ENCODE measurements at regions not wholly inside any gene's neighbourhood (a gene's known extent, or its start where the extent isn't known, plus 50 kb on each side); places are given as distances from the start of the nearest gene placed in this dataset.

DNA sequence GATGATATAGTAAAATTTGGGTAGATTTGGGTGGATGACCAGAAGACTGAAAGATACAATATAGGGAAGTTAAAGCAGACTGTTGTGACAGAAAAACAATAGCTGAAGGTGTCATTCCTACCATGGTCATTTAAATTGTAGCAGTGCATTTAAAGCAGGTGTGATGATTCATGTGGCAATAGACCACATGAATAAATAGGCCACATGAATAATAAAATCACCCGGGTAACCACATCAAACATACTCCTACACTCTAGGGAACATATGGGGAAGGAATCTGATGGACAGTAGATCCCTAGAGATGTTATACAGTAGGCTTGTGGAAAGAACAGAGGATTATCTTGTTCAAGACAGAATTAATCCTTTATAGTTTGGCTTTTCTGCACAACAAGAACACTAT is 392.6 kb downstream of the SLITRK5 start:
- peaks cover 2% of the 10 kb centered on the region for H3K9me3 Mint-ChIP-seq
- no peak overlapping the region for H3K27ac Mint-ChIP-seq
- no peaks in the 10 kb centered on the region for H3K27me3 Mint-ChIP-seq
- H3K36me3 Mint-ChIP-seq = no peaks in the 10 kb centered on the region
- no peak overlapping the region for H3K4me3 Mint-ChIP-seq
- no peak for DNase-seq
- no peaks in the 10 kb centered on the region for H3K4me1 Mint-ChIP-seq

DNA sequence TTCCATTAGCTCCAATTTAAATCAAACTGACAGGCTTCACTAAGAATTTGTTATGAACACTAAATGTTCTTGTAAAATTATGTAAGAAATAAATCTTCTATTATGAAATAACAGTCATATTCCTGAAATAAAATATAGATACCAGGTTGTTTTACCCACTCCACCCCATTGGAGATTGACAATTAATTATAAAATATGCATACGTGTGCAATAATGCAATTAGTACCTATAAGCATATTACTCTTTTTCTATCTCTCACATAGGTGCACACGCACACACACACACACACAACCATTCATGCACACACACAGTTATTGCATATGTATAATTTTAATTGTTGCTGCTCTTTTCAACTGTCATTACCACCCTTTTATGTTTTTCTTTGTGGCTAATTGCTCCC is 395.7 kb downstream of the SLITRK5 start:
- no peak overlapping the region for H3K4me3 Mint-ChIP-seq
- H3K36me3 Mint-ChIP-seq = no peaks in the 10 kb centered on the region
- H3K9me3 Mint-ChIP-seq = peaks cover 2% of the 10 kb centered on the region
- no peaks in the 10 kb centered on the region for H3K4me1 Mint-ChIP-seq
- H3K27ac Mint-ChIP-seq = no peak overlapping the region
- H3K27me3 Mint-ChIP-seq = no peaks in the 10 kb centered on the region
- DNase-seq = no peak

DNA sequence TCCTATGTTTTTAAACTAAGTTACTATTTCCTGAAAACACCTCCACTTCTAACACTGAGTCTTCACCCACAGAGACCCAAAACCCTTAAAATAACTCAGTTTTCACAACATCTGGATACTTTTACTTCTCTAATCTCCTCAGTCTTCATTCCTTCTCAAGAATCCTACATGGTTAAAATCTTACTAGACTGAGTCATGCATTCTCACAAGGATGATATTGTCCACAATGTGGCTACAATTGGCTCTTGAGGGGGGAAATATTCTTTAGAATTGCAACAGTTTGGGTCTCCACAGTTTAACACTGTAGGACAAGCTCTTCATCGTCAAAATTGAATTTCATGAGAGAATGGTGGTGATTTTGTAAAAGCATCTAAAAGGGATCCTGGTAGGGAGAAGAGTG is 397.1 kb downstream of the SLITRK5 start:
- Mint-ChIP-seq H3K9me3 (peaks cover 2% of the 10 kb centered on the region), H3K4me3 (no peak overlapping the region), H3K27me3 (no peaks in the 10 kb centered on the region)

DNA sequence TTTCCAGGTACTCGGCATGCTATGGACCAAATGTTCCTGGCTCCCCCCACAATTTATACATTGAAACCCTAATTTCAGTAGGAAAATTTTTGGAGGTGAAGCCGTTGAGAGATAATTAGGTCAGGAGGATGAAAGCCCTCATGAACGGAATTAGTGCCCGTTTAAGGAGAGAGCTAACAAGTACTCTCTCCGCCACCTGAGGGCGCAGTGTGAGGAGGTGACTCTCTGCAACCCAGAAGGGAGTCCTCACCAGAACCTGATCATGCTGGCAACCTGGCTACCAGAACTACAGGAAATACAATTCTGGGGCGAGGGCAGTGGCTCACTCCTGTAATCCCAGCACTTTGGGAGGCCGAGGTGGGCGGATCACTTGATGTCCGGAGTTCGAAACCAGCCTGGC is 397.8 kb downstream of the SLITRK5 start:
- no peak for DNase-seq

More for the DNA sequence above, 397.1 kb downstream of the SLITRK5 start:
- no peak for DNase-seq
- H3K36me3 Mint-ChIP-seq = no peaks in the 10 kb centered on the region
- H3K27ac Mint-ChIP-seq = no peak overlapping the region
- H3K4me1 Mint-ChIP-seq = no peaks in the 10 kb centered on the region

DNA sequence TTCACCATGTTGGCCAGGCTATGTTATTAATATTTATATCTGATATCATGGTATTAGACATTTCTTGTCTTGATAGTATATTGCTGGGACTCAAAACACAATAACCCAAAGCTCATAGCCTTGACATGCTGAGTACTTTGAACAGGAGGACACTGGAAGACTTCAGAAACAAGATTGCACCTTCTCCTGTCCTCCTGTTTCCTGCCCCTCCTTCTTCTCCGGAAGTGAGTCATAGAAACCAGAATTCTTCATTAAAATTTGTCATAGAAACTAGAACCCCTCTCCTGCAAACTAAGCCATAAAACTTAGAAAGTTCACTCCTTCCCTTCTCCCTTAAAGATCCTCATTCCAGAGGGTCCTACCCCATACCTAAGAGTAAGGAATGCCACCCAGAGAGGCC is 400.2 kb downstream of the SLITRK5 start:
- Mint-ChIP-seq H3K9me3 (no peaks in the 10 kb centered on the region), H3K4me1 (no peaks in the 10 kb centered on the region), H3K4me3 (no peak overlapping the region), H3K36me3 (no peaks in the 10 kb centered on the region), H3K27me3 (no peaks in the 10 kb centered on the region), H3K27ac (no peak overlapping the region)
- no peak for DNase-seq

More for the DNA sequence above, 397.8 kb downstream of the SLITRK5 start:
- Mint-ChIP-seq H3K9me3 (peaks cover 2% of the 10 kb centered on the region), H3K4me3 (no peak overlapping the region), H3K27me3 (no peaks in the 10 kb centered on the region), H3K27ac (no peak overlapping the region), H3K36me3 (no peaks in the 10 kb centered on the region), H3K4me1 (no peaks in the 10 kb centered on the region)

DNA sequence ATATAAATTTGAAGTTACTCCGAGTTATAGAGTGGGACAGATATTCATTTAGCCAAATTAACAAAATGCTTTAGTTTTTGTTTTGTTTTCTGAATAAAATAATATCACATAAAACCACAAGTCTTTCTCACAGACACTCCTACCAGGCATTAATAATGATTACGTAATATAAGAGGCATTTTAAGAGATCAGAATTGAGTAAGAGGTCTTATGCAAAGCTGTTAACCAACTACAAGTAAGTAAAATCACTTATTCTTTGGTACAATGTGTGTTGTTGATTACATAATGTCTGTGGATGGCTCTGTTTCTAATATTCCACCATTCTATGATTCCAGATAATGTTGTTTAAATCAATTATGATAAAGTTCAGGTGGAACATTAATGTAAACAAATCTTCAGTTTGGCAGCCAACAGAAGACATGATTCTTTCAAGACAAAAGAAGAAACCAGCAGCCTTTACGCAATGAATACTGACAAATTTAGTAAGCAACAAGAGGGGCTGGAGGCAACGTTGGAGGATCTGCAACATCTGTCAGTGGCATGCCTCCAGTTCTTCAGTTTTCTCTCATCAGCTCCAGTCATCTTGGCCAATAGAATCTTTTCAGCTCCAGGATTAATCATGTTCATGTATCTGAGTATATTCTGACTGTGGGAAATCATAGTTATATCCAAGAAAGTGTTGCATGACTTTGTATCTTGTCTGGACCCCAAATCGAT is 403.8 kb downstream of the SLITRK5 start:
- Mint-ChIP-seq H3K4me3 (no peak overlapping the region), H3K36me3 (no peaks in the 10 kb centered on the region), H3K4me1 (no peaks in the 10 kb centered on the region)

DNA sequence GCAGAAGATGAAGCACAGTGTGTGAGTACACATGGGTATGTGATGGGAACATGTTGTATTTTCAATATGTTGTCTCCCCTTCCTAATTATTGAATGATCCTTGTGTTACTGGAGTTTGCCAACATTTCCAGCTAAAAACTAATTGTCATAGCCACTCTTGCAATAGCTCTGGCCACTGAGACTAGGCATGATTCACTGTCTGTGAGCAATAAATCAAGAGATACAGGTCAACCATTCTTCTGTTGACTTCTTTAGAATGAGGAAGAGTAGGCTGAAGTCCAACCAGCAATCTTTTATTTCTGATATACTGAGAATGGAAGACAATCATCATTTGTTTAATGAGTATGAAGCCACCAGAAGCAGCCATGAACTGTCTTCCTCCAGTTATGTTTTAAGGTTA is 413.9 kb downstream of the SLITRK5 start:
- Mint-ChIP-seq H3K4me1 (no peaks in the 10 kb centered on the region), H3K27me3 (no peaks in the 10 kb centered on the region), H3K27ac (no peak overlapping the region), H3K4me3 (no peak overlapping the region), H3K9me3 (peaks cover 4% of the 10 kb centered on the region), H3K36me3 (no peaks in the 10 kb centered on the region)
- DNase-seq = no peak

More for the DNA sequence above, 403.8 kb downstream of the SLITRK5 start:
- no peak for DNase-seq
- Mint-ChIP-seq H3K9me3 (no peaks in the 10 kb centered on the region), H3K27ac (no peak overlapping the region), H3K27me3 (no peaks in the 10 kb centered on the region)

DNA sequence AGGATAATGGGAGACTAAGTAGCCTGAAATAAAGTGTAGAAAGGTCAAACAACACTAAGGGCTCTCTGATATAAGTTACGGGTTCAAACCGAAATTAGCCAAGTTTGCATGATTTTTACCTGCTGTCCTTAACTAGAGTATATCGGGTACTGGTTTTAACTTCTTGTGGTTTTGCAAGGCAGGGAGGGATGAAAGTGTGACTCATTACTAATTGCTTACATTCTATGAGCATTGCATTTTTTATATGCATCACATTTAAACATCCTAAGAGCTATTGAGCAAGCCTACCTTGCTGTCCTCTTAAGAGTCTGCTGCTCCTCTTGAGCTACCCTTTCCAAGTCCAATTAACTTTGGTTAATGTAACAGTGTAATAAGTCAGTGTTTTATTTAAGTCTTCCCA is 415.4 kb downstream of the SLITRK5 start:
- Mint-ChIP-seq H3K4me1 (no peaks in the 10 kb centered on the region), H3K36me3 (no peaks in the 10 kb centered on the region), H3K4me3 (no peak overlapping the region), H3K9me3 (peaks cover 4% of the 10 kb centered on the region), H3K27ac (no peak overlapping the region), H3K27me3 (no peaks in the 10 kb centered on the region)
- DNase-seq = no peak

DNA sequence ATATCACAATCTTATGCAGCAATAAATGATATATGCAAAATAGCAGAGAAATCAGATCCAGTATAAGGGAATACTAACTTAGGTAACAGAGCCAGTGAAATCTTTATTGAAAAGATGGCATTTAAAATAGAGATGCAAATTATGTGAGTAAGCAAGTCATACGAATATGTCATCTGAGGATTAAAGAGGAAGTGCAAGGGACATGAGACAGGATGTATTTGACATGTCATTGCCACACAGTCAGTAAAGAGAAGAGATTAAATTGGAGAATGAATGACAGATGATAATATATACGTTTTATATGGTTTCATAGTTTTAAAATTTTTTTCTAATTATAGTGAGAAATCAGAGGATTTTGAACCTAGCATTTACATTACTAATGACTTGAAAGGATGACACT is 426.4 kb downstream of the SLITRK5 start:
- no peak overlapping the region for H3K4me3 Mint-ChIP-seq
- H3K4me1 Mint-ChIP-seq = no peaks in the 10 kb centered on the region
- no peak overlapping the region for H3K27ac Mint-ChIP-seq
- H3K36me3 Mint-ChIP-seq = no peaks in the 10 kb centered on the region
- peaks cover 2% of the 10 kb centered on the region for H3K9me3 Mint-ChIP-seq
- DNase-seq = no peak
- H3K27me3 Mint-ChIP-seq = no peaks in the 10 kb centered on the region

DNA sequence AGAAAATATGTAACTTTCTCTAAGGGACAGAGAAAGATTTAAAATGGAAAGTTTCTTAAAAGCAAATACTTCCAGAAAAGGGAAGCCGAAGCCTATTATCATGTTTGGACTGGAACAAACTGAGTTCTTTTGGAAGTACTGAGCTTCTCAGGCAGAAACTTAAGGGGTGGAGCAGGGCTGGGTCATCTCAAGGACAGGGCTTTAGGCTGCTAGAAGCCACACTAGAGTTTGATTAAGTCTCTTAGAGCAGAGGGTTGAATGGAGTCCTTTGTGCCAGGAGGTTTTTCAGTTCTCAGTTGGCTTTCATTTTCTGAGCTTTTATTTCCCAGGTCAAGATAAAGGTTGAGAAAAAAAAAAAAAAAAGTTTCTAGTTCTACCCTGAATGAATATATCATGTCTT is 432.7 kb downstream of the SLITRK5 start:
- Mint-ChIP-seq H3K27ac (no peak overlapping the region), H3K4me3 (no peak overlapping the region), H3K4me1 (no peaks in the 10 kb centered on the region), H3K9me3 (peaks cover 14% of the 10 kb centered on the region), H3K36me3 (no peaks in the 10 kb centered on the region), H3K27me3 (no peaks in the 10 kb centered on the region)
- DNase-seq = no peak

DNA sequence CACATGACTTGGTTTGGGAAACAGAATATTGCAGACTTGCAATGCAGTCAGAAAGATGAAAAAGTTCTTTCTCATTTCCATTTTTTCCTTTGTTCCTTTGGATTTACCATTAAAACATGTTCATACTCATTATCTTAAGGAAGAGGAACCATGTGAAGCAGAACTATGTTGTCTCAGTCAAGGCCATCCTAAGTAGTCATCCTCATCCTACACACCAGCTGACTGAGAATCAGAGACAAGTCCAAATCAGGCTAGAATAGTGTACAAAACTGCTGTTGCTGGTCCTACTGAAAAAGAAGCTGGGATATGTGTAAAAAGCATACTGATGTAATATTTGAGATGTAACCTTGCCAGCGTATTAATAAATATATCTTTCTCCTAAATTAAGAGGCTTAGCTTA is 433.4 kb downstream of the SLITRK5 start:
- no peak overlapping the region for H3K27ac Mint-ChIP-seq
- no peaks in the 10 kb centered on the region for H3K4me1 Mint-ChIP-seq
- DNase-seq = no peak
- no peaks in the 10 kb centered on the region for H3K36me3 Mint-ChIP-seq
- peaks cover 14% of the 10 kb centered on the region for H3K9me3 Mint-ChIP-seq
- no peak overlapping the region for H3K4me3 Mint-ChIP-seq
- H3K27me3 Mint-ChIP-seq = no peaks in the 10 kb centered on the region

DNA sequence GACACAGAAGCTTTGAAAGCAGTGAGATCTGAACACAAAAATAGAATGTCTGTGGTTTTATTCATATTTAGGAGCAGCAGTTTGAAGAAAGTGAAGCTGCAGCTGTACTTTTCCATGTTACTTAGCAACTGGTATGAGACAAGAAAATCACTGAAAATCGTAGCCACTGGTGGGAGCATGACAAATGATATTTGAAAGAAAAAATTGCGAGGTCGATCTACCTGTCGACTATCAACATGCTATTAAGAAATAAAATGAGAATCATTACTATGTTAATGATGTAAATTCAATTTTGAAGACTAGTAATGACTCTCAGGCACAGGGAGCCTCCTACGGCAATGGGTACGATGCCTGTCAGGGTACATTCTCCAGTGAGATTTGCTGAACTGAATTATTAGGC is 436.4 kb downstream of the SLITRK5 start:
- Mint-ChIP-seq H3K9me3 (peaks cover 12% of the 10 kb centered on the region), H3K36me3 (no peaks in the 10 kb centered on the region), H3K27me3 (no peaks in the 10 kb centered on the region), H3K4me1 (no peaks in the 10 kb centered on the region), H3K4me3 (no peak overlapping the region), H3K27ac (no peak overlapping the region)
- no peak for DNase-seq

DNA sequence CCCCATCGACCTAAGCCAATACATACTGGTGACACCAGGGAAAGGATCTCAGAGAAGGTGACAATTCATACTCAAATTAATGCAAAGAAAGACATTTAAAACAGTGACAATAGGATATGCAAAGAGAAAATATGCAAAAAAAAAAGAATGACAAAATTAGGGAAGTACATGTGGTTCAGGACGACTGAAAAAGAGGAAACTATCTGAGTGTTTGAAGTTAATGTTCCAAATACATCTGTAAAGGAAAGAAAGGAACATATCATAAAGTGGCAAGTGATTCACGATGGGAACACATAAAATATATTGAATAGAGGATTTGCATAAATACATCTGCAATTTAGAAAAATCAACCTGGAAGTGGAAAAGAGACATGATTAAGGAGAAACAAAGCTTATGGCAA is 441.4 kb downstream of the SLITRK5 start:
- Mint-ChIP-seq H3K4me1 (no peaks in the 10 kb centered on the region), H3K4me3 (no peak overlapping the region), H3K9me3 (peaks cover 1% of the 10 kb centered on the region), H3K27ac (no peak overlapping the region), H3K36me3 (no peaks in the 10 kb centered on the region), H3K27me3 (no peaks in the 10 kb centered on the region)
- no peak for DNase-seq

DNA sequence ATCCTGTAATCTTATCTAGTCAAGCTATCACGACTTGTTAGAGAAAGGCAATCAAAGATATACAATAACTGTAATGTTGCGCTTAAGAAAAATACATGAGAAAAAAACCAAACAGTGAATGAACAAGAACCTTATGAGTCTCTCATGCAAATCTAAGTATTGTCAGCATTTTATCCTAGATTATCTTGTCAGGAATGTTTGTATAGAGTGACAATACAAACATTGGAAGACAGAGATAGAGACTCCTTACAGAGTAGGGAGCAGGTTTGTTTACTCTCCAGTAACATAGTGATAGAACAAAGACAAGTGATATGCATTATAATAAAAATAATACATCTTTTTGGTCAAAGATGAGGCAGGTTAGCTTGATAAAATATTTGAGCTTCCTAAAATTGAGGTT is 444.8 kb downstream of the SLITRK5 start:
- Mint-ChIP-seq H3K4me1 (no peaks in the 10 kb centered on the region), H3K9me3 (peaks cover 2% of the 10 kb centered on the region), H3K36me3 (no peaks in the 10 kb centered on the region), H3K27ac (no peak overlapping the region), H3K27me3 (no peaks in the 10 kb centered on the region), H3K4me3 (no peak overlapping the region)
- DNase-seq = no peak

DNA sequence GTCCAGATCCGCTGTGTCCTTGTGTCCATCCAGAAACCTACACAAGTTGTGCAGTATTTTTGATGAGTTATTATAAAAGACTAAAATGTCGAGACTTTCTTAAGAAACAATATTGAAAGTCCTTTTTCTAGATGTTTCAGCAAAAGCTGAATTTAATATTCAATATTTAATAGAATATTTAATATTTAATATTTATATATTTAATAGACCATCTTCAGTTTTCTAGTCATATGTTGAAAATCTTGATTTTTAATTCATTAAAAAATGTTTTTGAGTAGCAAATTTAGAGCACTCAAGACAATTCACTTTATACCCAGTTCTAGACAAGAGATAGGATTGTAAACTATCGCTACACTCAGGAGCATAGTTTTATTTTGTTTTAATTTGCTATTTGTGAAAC is 447.8 kb downstream of the SLITRK5 start:
- H3K27me3 Mint-ChIP-seq = no peaks in the 10 kb centered on the region
- no peaks in the 10 kb centered on the region for H3K4me1 Mint-ChIP-seq
- H3K4me3 Mint-ChIP-seq = no peak overlapping the region
- peaks cover 2% of the 10 kb centered on the region for H3K9me3 Mint-ChIP-seq
- no peak overlapping the region for H3K27ac Mint-ChIP-seq
- no peaks in the 10 kb centered on the region for H3K36me3 Mint-ChIP-seq
- DNase-seq = no peak

DNA sequence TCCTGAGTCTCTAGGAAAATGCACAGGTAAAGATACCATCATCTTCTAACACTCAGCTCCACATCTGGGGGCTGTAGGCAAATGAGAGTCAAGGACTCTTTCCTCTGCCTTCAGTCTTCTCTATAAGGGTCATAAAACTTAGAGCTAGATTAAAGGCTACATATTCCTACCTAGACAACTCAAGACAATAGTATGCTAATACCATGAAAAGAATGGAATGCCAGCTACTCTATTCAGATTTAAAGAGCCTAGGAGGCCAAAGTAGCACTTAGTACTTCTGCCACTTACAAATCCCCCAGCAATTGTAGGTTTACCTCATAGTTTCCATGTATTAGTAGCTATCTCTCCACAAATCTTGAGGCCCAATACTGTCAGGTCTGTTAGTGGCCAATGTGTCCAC is 453.0 kb downstream of the SLITRK5 start:
- Mint-ChIP-seq H3K36me3 (no peaks in the 10 kb centered on the region), H3K9me3 (peaks cover 9% of the 10 kb centered on the region), H3K27me3 (no peaks in the 10 kb centered on the region), H3K4me1 (no peaks in the 10 kb centered on the region), H3K4me3 (no peak overlapping the region), H3K27ac (no peak overlapping the region)
- no peak for DNase-seq

Data from activated naive CD8-positive, alpha-beta T cell treated with anti-CD3 and anti-CD28 coated beads for 36 hours (primary cell).